ENCODE measurements at regions not wholly inside any gene's neighbourhood (a gene's known extent, or its start where the extent isn't known, plus 50 kb on each side); places are given as distances from the start of the nearest gene placed in this dataset.

GRCh38 chr18:5603153-5603552 lies 59.4 kb upstream of the EPB41L3 start:
- no peak for TF ChIP-seq POLR2A (IDR thresholded peaks at IDR 0.05)
- no peak for TF ChIP-seq CTCF (IDR thresholded peaks at IDR 0.05 in 4 of 5, conservative IDR thresholded peaks at IDR 0.05 in 1 of 5)
